Keratinocyte (primary cell): ENCODE measurements at regions not wholly inside any gene's neighbourhood (a gene's known extent, or its start where the extent isn't known, plus 50 kb on each side); places are given as distances from the start of the nearest gene placed in this dataset.
"Not testable (repeated sequence)": the region's sequence is repeated elsewhere in the genome, so short reads cannot be mapped to it uniquely, and the experiment has no call there.

Experiments
- EZH2 ChIP-seq: IDR thresholded peaks from one replicate; pipeline ENCODE4 v1.6.1; 2012; ENCODE audit warnings: inconsistent platforms, mild to moderate bottlenecking, low read length, moderate library complexity
- TF ChIP-seq, protein P1 (sequence below), 3 experiments: IDR thresholded peaks in 1 of 3; conservative IDR thresholded peaks in 1 of 3; optimal IDR thresholded peaks in 1 of 3; 2 replicates in 2 of 3; 3 replicates in 1 of 3; pipeline versions ENCODE3 to v1.5.1; 2011; ENCODE audit warnings: low read length in 3 of 3, mild to moderate bottlenecking in 3 of 3, moderate library complexity in 2 of 3, control low read depth in 1 of 3, inconsistent platforms in 1 of 3; ENCODE audit not compliant: insufficient read depth in 2 of 3; ENCODE audit errors: extremely low read depth in 1 of 3

DNA sequence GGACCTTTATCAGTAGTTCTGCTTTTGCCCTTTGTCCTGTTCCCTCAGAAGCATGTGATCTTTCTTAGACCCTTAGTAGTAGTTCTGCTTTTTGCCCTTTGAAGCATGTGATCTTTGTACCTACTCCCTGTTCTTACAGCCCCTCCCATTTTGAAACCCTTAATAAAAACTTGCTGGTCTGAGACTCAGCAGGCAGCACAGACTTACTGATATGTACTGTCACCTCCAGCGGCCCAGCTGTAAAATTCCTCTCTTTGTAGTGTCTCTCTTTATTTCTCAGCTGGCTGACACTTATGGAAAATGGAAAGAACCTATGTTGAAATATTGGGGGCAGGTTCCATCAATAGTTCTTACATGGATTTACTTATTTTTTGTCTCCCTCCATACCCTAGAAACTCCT, 110.4 kb downstream of the UNC93B1 start:
- TF ChIP-seq EZH2: not testable (repeated sequence)
- TF ChIP-seq, protein P1, sequence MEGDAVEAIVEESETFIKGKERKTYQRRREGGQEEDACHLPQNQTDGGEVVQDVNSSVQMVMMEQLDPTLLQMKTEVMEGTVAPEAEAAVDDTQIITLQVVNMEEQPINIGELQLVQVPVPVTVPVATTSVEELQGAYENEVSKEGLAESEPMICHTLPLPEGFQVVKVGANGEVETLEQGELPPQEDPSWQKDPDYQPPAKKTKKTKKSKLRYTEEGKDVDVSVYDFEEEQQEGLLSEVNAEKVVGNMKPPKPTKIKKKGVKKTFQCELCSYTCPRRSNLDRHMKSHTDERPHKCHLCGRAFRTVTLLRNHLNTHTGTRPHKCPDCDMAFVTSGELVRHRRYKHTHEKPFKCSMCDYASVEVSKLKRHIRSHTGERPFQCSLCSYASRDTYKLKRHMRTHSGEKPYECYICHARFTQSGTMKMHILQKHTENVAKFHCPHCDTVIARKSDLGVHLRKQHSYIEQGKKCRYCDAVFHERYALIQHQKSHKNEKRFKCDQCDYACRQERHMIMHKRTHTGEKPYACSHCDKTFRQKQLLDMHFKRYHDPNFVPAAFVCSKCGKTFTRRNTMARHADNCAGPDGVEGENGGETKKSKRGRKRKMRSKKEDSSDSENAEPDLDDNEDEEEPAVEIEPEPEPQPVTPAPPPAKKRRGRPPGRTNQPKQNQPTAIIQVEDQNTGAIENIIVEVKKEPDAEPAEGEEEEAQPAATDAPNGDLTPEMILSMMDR (optimal IDR thresholded peaks at IDR 0.05 in 1 of 3, IDR thresholded peaks at IDR 0.05 in 1 of 3, conservative IDR thresholded peaks at IDR 0.05 in 1 of 3; ENCODE audit: extremely low read depth in 1 of 3, insufficient read depth in 2 of 3, low read length in 3 of 3): not testable (repeated sequence)
